Esophagus (tissue), 2 donors: ENCODE measurements at regions not wholly inside any gene's neighbourhood (a gene's known extent, or its start where the extent isn't known, plus 50 kb on each side); places are given as distances from the start of the nearest gene placed in this dataset.

ENCODE experiments used
- H3K27ac ChIP-seq, 2 donors: one replicate each; pipeline ENCODE4 v1.5.1; 2013; ENCODE audit warnings: low read depth in 2 of 2, mild to moderate bottlenecking in 2 of 2, inconsistent platforms in 1 of 2, low read length in 1 of 2, moderate library complexity in 1 of 2
- H3K27me3 ChIP-seq, 2 donors: one replicate each; pipeline ENCODE4 v1.6.1; 2013; ENCODE audit warnings: low read length in 2 of 2, control low read depth in 1 of 2, mild to moderate bottlenecking in 1 of 2; ENCODE audit not compliant: insufficient read depth in 2 of 2, control insufficient read depth in 1 of 2
- H3K36me3 ChIP-seq, 2 donors: one replicate each; pipeline ENCODE4 v1.6.1; 2013; ENCODE audit warnings: low read length in 1 of 2; ENCODE audit not compliant: control insufficient read depth in 2 of 2, insufficient read depth in 2 of 2
- H3K4me1 ChIP-seq, 2 donors: one replicate each; pipeline ENCODE4 v1.6.1; 2013; ENCODE audit warnings: low read length in 1 of 2; ENCODE audit not compliant: control insufficient read depth in 2 of 2, insufficient read depth in 2 of 2
- H3K4me3 ChIP-seq, 2 donors: one replicate each; pipeline ENCODE4 v1.5.1; 2013; ENCODE audit warnings: low read length in 2 of 2, mild to moderate bottlenecking in 2 of 2, low read depth in 1 of 2, moderate library complexity in 1 of 2
- H3K9me3 ChIP-seq, 2 donors: one replicate each; pipeline ENCODE4 v1.6.1; 2013; ENCODE audit warnings: mild to moderate bottlenecking in 2 of 2, low read depth in 1 of 2, low read length in 1 of 2, moderate library complexity in 1 of 2; ENCODE audit not compliant: control insufficient read depth in 2 of 2, insufficient read depth in 1 of 2
- WGBS, 2 donors: extraction: QIAGEN DNeasy Blood & Tissue Kit; methylation state at CpG; one replicate each; pipeline ENCODE4 v1.1.7; 2013; 5-methylcytosine and 5-hydroxymethylcytosine counted together
- donor health status: healthy with polysubstance abuse.
- donor health status: Bipolar disorder and iron deficiency.

DNA sequence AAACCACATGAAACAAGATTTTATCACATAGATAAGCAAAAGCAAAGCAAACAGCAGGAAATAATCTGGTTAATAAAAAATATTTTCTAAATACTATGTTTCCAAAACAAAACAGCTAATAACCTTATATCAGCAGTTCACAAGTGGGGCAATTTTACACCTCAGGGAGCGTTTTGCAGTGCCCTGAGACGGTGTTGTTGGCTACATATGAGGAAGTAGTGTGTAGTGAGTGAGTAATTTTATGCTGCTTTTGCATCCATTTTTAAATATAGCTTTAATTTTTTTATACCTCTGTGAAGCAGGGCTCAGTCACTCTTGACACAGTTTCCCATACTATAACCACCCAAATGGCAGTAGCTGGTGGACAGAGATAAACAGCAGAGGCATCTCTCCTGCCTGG, 438.5 kb upstream of the B3GAT1 start:
- no peaks in the 10 kb centered on the region for H3K27me3 ChIP-seq
- H3K27ac ChIP-seq = no peak overlapping the region
- WGBS, 2 donors = 53% methylated on average over 2 of the region's 2 CpGs
- no peaks in the 10 kb centered on the region for H3K36me3 ChIP-seq
- no peaks in the 10 kb centered on the region for H3K4me1 ChIP-seq
- peaks cover 0 to 3% of the 10 kb centered on the region in 2 donors for H3K9me3 ChIP-seq
- no peak overlapping the region for H3K4me3 ChIP-seq

DNA sequence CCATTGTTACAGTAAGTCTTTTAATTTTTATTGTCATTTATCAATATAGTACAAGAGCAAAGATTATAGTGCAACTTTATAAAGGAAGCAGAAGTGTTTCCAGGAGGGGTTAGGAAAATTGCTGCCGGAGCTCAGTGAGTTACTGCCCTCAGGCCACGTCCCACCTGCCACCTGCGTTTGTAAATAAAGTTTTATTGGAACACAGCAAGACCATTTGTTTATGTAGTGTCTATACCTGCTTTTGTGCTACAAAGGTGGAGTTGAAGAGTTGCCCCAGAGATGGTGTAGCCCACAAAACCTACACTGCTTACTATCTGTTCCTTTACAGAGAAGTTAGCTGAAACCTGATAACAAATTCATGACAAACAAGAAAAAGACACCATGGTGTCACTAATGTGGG, 437.8 kb upstream of the B3GAT1 start:
- Histone ChIP-seq H3K27ac (no peak overlapping the region), H3K27me3 (no peaks in the 10 kb centered on the region), H3K4me1 (no peaks in the 10 kb centered on the region), H3K9me3 (peaks cover 0 to 3% of the 10 kb centered on the region in 2 donors), H3K4me3 (no peak overlapping the region), H3K36me3 (no peaks in the 10 kb centered on the region)
- WGBS, 2 donors = 70 to 71% methylated on average over 3 of the region's 3 CpGs

DNA sequence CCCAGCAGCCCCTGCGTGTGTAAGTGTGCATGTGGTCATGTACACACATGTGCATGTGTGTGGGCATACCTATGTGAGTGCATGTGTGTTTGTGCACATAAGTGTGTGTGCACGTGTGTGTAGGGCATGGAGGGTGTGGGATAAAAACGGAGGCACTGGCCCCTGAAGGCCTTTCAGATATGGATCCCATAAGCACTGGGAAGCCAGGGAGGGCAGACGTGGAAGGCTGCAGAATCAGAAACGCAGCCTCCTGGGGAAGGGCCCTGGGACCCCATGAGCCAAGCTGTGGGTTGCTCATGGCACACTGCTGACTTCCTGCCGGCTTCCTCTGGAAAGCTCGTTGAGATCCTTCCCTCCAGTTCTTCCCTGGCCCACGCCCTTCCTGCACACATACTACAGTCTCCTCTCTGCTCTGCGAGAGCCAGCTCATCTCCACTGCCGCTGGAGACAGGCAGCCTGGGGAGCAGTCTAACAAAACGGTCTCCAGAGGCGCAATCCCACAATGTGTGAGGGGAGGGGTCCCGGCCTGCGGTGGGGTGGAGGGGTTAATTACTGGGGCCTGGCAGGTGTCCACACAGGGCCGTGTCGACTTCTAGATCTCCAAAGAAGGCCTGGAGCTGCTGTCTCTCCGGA, 435.2 kb upstream of the B3GAT1 start:
- H3K36me3 ChIP-seq = no peaks in the 10 kb centered on the region
- H3K4me1 ChIP-seq = no peaks in the 10 kb centered on the region
- no peak overlapping the region for H3K4me3 ChIP-seq
- H3K27ac ChIP-seq = no peak overlapping the region
- 58 to 63% methylated on average over 17 of the region's 17 CpGs for WGBS, 2 donors
- no peaks in the 10 kb centered on the region for H3K9me3 ChIP-seq
- H3K27me3 ChIP-seq = no peaks in the 10 kb centered on the region

DNA sequence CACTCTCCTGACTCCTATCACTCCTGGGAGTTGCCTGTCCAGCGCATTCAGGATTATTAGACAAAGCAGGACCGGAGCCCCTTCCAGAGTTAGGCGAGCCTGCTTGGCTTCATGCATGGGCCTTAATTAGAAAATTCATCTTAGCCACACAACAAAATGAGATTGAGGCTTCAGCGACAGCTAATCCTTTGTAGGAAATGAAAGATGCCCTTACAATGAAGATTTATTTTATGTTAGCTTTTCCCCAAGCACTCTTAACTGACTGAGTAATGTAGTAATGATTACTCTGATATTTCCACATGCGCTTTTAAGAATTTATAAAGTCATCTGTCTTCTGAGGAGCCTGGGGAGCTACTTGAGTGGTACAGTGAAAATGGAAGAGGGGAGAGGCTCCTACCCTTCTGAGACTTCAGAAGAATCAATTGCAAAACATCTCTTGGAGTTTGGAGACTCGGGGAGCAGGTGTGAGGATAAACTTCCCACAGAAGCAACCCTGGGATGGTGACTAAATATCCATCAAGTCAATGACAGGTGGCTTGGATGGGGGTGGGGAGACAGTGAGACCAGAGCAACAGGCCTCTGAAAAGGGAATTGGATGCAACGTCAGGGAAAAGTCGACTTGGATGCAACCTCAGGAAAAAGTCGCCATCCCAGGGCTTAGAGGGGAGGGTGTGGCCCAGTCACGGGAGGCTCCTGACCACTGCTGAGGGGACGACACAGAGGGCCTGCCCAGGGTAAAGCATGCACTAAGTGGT, 434.5 kb upstream of the B3GAT1 start:
- 58 to 61% methylated on average over 11 of the region's 11 CpGs for WGBS, 2 donors
- H3K9me3 ChIP-seq = peaks cover 0 to under 1% of the 10 kb centered on the region in 2 donors
- H3K27me3 ChIP-seq = no peaks in the 10 kb centered on the region
- no peak overlapping the region for H3K4me3 ChIP-seq
- no peaks in the 10 kb centered on the region for H3K4me1 ChIP-seq
- no peak overlapping the region for H3K27ac ChIP-seq
- H3K36me3 ChIP-seq = no peaks in the 10 kb centered on the region

DNA sequence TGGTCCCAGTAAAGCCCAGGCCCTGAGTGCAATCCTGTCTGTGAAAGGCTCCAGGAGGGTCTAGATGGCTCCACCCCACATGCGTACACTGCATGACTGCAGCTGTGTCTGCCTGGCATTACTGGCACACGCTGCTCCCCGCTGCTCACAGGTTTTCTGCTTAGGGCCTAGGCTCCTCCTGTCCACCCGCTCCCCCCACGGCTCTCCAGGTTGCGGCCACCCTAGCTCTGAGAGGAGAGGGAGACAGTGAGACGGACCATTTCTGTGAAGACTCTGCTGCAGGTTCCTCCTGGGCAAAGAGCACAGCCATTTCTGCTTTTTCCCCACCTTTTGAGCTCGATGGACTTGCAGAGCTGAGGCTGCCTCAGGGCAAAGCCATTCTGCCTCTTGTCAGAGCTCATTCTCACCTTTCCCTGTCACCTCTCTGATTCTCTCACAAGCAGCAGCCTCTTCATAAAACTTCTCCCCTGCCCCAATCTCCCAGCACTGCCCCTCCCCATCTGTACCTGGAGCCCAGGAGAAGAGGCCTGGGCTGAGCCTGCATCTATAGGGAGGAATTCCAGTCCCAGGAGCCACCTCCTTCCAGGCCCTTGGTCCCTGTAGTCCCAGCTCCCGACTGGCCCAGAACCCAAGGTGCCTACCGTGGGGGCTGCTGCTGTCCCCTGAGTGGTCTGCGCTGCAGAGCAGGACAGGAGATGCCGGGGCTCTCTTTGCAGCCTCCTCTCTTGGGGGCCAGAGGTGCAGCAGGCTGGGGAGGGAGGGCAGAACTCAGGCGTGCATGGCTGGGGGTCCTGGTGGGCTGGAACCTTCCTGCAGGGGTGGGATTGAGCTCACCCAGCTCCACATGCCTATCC, 433.7 kb upstream of the B3GAT1 start:
- WGBS, 2 donors = 74 to 80% methylated on average over 11 to 13 of the region's 13 CpGs
- no peaks in the 10 kb centered on the region for H3K27me3 ChIP-seq

DNA sequence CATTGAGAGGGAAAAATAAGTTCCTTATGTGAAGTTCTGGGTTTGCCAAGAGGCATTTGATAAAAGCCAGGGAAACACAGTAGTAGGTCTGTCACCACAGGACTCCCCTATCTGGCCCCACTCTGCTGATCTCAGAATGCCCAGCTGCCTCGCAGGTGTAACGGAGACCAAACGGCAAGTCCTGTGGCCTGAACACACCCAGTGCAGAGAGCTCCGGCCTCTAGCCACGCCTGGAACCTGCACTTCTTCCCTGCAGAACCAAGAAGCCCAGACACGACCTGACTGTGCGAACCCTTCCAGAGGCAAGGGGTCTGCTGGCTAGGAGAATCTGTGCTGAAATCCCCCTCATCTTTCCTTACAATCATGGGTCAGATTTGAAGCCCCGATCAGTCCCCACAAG, 432.8 kb upstream of the B3GAT1 start:
- Histone ChIP-seq H3K36me3 (no peaks in the 10 kb centered on the region), H3K9me3 (peaks cover 0 to 4% of the 10 kb centered on the region in 2 donors)
- WGBS, 2 donors = 64 to 75% methylated on average over 8 of the region's 8 CpGs

More for the DNA sequence above, 433.7 kb upstream of the B3GAT1 start:
- Histone ChIP-seq H3K9me3 (peaks cover 0 to 2% of the 10 kb centered on the region in 2 donors), H3K4me1 (no peaks in the 10 kb centered on the region), H3K27ac (no peak overlapping the region), H3K36me3 (no peaks in the 10 kb centered on the region), H3K4me3 (no peak overlapping the region)

DNA sequence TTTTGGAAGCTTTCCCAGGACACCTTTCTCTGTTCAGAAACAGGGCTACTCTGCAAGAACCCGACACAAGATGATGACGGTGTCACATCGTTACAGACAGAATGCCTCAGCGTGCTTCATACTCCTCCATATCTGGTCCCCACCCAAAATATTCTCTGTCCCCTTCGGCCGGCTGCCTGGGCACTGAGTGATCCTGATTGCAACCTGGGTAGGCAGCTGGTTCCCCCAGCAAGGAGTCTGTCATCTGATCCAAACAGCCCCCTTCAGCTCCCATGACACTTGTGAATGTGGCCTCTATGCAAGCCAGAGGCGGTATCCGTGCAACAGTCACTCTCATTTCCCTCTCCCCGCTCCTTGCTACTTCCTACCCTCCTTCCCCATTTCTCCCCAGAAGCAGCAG, 431.7 kb upstream of the B3GAT1 start:
- 73 to 86% methylated on average over 9 of the region's 9 CpGs for WGBS, 2 donors
- H3K27me3 ChIP-seq = no peaks in the 10 kb centered on the region
- no peak overlapping the region for H3K27ac ChIP-seq
- H3K36me3 ChIP-seq = no peaks in the 10 kb centered on the region
- no peaks in the 10 kb centered on the region for H3K4me1 ChIP-seq
- peaks cover 0 to 4% of the 10 kb centered on the region in 2 donors for H3K9me3 ChIP-seq
- no peak overlapping the region for H3K4me3 ChIP-seq

More for the DNA sequence above, 432.8 kb upstream of the B3GAT1 start:
- Histone ChIP-seq H3K27me3 (no peaks in the 10 kb centered on the region), H3K4me1 (no peaks in the 10 kb centered on the region), H3K27ac (no peak overlapping the region), H3K4me3 (no peak overlapping the region)

DNA sequence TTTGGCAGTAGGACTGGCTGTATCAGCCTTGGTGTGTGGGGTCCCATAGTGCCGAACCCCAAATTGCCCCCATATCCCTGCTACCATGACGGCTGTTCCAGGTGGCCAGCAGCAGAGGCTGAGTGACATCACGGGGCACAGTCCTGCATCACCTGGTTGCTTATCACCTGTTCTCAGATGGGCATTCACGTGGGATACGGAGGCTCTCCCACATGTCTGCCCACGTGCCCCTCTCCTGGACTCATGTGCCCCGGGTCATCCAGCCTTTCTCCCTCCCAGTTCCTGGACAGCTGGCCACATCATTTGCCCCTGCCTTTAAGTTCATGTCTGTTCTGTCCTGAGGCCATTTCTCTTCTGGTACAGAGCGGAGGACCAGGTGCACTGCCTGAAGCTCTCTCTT, 431.0 kb upstream of the B3GAT1 start:
- Histone ChIP-seq H3K4me1 (no peaks in the 10 kb centered on the region), H3K27me3 (no peaks in the 10 kb centered on the region)

DNA sequence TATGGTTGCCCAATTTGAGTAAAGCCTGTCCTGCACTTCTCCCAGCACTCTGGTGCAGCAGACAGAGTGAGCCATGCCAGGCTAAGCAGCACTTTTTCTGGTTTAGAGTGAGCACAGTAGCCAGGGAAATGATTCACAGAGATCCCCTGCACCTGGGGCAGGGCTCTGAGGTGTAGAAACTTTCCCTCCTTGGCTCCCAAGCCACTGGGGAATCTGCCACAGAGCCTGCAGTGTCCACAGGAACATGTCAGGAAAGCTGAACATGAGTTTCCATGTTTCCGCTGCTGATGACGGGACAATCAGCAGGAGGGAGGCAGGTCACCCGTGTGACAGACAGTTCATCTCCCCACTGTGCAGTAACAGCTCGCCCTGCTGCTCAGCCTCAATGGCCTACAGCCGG, 429.9 kb upstream of the B3GAT1 start:
- Histone ChIP-seq H3K4me3 (no peak overlapping the region), H3K27me3 (no peaks in the 10 kb centered on the region), H3K36me3 (no peaks in the 10 kb centered on the region), H3K9me3 (peaks cover 0 to 4% of the 10 kb centered on the region in 2 donors), H3K4me1 (no peaks in the 10 kb centered on the region), H3K27ac (no peak overlapping the region)
- WGBS, 2 donors = 71 to 76% methylated on average over 5 of the region's 5 CpGs

More for the DNA sequence above, 431.0 kb upstream of the B3GAT1 start:
- WGBS, 2 donors = 79 to 88% methylated on average over 8 of the region's 8 CpGs
- peaks cover 0 to 4% of the 10 kb centered on the region in 2 donors for H3K9me3 ChIP-seq
- H3K27ac ChIP-seq = no peak overlapping the region
- no peak overlapping the region for H3K4me3 ChIP-seq
- H3K36me3 ChIP-seq = no peaks in the 10 kb centered on the region
